Nephron (organoid): ENCODE measurements at regions not wholly inside any gene's neighbourhood (a gene's known extent, or its start where the extent isn't known, plus 50 kb on each side); places are given as distances from the start of the nearest gene placed in this dataset.

Experiments
- H3K27ac Mint-ChIP-seq, 3 experiments: 2 replicates each; pipeline ENCODE4 v1.8.0; 2020; ENCODE audit warnings: mixed read lengths in 3 of 3, mild to moderate bottlenecking in 2 of 3, moderate library complexity in 1 of 3
- H3K27me3 Mint-ChIP-seq: 2 replicates; pipeline ENCODE4 v1.8.0; 2021; ENCODE audit warnings: low read depth, mild to moderate bottlenecking, moderate library complexity, mixed read lengths
- H3K36me3 Mint-ChIP-seq: 2 replicates; pipeline ENCODE4 v1.8.0; 2020; ENCODE audit warnings: low read depth, mixed read lengths
- H3K4me1 Mint-ChIP-seq: 2 replicates; pipeline ENCODE4 v1.8.0; 2020; ENCODE audit warnings: mixed read lengths
- H3K4me3 Mint-ChIP-seq, 3 experiments: 2 replicates each; pipeline ENCODE4 v1.8.0; 2020; ENCODE audit warnings: mild to moderate bottlenecking in 3 of 3, mixed read lengths in 3 of 3, moderate library complexity in 2 of 3
- H3K9me3 Mint-ChIP-seq: 2 replicates; pipeline ENCODE4 v1.8.0; 2020; ENCODE audit warnings: mixed read lengths
- TF ChIP-seq, protein P1 (sequence below), 3 experiments: fragments of 200-600 bp; sonication (generic); IDR thresholded peaks; one replicate each; pipeline ENCODE4 v1.5.0; 2021; ENCODE audit warnings: antibody characterized with exemption in 3 of 3; ENCODE audit not compliant: unreplicated experiment in 3 of 3

DNA sequence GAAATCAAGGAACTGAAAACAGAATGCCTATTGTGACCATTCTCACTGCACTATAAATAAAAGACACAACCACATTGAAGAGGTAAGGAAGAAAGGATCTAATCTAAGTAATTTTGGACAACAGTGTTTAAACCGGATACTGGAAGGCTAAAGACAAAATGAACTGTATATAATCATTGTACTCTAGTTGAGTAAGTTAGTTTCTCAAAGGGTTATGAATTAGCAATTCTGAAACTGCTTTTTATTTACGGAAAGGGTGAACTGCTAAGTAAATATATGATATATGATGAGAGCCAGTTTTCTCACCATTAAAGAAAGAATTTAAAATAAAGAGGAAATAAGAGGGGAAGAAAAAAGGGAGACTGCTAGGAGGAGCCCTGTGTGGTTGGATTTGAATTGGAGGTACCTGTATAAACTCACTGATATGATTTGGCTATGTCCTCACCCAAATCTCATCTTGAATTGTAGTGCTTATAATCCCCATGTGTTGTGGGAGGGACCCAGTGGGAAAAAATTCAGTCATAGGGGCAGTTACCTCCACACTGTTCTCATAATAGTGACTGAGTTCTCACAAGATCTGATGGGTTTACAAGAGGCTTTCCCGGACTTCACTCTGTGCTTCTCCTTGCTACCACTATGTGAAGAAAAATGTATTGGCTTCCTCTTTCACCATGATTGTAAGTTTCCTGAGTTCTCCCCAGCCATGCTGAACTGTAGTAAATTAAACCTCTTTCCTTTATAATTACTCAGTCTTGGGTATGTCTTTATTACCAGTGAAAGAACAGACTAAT is 607.7 kb downstream of the PYDC2 start:
- H3K4me3 Mint-ChIP-seq, result no peak overlapping the region
- no peaks in the 10 kb centered on the region for H3K4me1 Mint-ChIP-seq
- no peaks in the 10 kb centered on the region for H3K9me3 Mint-ChIP-seq
- no peaks in the 10 kb centered on the region for H3K36me3 Mint-ChIP-seq
- TF ChIP-seq, protein P1, sequence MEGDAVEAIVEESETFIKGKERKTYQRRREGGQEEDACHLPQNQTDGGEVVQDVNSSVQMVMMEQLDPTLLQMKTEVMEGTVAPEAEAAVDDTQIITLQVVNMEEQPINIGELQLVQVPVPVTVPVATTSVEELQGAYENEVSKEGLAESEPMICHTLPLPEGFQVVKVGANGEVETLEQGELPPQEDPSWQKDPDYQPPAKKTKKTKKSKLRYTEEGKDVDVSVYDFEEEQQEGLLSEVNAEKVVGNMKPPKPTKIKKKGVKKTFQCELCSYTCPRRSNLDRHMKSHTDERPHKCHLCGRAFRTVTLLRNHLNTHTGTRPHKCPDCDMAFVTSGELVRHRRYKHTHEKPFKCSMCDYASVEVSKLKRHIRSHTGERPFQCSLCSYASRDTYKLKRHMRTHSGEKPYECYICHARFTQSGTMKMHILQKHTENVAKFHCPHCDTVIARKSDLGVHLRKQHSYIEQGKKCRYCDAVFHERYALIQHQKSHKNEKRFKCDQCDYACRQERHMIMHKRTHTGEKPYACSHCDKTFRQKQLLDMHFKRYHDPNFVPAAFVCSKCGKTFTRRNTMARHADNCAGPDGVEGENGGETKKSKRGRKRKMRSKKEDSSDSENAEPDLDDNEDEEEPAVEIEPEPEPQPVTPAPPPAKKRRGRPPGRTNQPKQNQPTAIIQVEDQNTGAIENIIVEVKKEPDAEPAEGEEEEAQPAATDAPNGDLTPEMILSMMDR (IDR thresholded peaks at IDR 0.05; ENCODE audit: unreplicated experiment in 3 of 3), result no peak
- no peaks in the 10 kb centered on the region for H3K27me3 Mint-ChIP-seq
- H3K27ac Mint-ChIP-seq, result no peak overlapping the region

DNA sequence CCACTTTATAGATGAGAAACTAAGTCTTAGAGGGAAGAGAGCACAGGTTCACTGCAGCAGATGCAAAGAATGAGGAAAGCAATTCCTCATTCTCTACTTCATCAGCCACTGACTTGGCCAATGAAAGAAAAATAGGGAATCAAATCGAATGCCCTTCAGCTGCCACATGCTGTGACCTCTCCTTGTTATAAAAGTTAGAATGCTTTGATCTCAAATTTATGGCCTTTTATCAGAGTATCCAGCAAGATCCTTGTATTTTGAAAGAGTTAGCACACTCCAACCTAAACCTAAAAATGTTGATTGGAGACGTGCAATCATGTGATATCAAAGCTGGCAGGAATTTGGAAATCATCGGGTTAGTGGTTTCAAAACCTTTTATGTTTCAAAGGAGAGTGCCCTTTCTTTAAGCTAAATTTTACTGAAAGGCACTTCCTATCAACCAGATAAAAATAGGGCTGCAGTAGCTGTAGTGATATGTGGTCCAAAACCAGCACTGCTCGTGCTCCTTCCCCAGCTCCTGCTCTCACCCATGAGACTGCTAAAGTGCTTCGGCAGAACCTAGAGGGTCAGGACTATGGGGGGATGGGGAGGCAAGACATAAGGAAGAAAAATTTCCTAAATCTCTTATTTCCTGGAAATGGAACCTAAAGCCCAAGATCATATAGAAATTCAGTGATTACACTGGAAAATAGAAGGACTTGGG is 617.0 kb downstream of the PYDC2 start:
- H3K9me3 Mint-ChIP-seq, result no peaks in the 10 kb centered on the region
- TF ChIP-seq, protein P1 (IDR thresholded peaks at IDR 0.05; ENCODE audit: unreplicated experiment in 3 of 3), result no peak

DNA sequence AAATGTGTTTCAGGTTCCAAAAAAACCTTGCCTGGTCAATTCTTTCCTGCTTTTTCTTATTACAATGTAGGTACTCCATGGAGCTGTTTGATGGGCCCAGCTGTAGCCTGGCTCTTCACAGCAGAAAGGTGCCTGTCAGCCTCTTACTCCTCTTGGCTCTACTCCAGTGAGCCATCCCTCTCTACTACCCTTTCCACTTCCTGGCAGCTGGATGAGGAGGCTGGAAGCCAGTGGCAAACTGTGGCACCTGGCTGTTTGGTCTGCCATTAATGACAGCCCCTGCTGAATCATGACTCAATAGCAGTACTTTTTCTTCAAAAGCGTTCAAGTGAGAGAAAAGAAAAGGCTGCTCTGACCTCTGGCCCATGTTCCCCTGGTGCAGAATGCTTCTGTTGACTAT is 618.1 kb downstream of the PYDC2 start:
- Mint-ChIP-seq H3K27me3 (peaks cover 3% of the 10 kb centered on the region), H3K27ac (no peak overlapping the region), H3K9me3 (no peaks in the 10 kb centered on the region), H3K4me1 (no peaks in the 10 kb centered on the region), H3K36me3 (no peaks in the 10 kb centered on the region), H3K4me3 (no peak overlapping the region)
- TF ChIP-seq, protein P1 (IDR thresholded peaks at IDR 0.05; ENCODE audit: unreplicated experiment in 3 of 3), result no peak

More for the DNA sequence above, 617.0 kb downstream of the PYDC2 start:
- Mint-ChIP-seq H3K4me1 (no peaks in the 10 kb centered on the region), H3K36me3 (no peaks in the 10 kb centered on the region), H3K27me3 (peaks cover 3% of the 10 kb centered on the region), H3K4me3 (no peak overlapping the region), H3K27ac (no peak overlapping the region)

DNA sequence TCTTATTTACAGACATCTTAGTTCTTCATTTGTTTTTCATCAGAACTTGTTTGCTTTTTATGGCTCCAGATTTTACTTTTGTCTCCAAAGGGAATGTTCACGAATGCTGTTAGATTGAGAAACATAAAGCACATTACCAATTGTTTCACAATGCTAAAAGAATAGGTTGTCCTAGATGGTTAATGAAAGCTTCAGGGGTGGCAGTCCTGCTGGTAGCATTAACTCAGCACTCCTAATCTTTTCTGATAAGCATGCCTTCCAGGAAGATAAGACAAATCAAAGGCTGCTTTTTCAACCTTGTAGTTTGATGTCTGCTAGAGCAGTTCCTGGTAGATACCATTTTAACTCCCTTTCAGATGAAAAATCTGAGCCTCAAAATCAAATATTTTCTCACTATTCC is 619.4 kb downstream of the PYDC2 start:
- Mint-ChIP-seq H3K27ac (no peak overlapping the region), H3K4me3 (no peak overlapping the region), H3K36me3 (no peaks in the 10 kb centered on the region)

DNA sequence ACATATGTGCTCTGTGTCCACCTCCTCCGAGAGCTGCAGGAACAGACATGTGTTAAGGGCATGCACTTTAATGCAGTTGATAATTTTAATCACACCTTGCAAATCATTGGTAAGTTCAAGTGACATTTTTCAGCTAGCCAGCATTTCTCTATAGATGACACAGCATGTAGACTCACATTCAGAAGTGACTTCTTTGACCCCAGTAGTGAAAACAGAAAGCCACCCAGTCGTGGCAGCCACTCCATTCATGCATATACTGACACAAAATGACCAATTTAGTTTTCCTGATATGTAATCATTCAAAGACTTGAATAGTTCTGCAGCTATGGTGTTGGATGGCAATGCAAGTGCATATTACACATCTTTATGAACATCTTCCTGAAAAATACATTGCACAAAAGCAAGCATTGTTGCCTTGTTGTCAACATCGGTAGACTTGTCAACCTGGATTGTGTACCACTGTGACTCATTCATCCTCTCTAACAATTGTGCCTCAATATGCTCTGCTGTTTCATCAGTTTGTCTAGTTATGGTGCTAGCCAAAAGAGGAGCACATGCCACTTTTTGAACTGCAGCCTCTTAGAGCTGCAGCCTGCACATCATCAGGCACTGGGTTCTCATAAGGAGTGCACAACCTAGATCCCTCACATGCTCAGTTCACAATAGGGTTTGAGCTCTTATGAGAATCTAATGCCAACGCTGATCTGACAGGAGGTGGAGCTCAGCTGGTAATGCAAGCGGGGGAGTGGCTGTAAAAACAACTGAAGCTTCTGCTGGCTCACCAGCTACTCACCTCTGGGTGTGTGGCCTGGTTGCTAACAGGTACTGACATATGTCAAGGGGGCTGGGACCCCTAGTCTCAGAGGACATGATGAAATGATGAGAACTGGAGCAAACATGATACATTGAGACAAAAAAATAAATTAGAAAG is 622.0 kb downstream of the PYDC2 start:
- H3K4me3 Mint-ChIP-seq, result no peak overlapping the region
- H3K9me3 Mint-ChIP-seq, result no peaks in the 10 kb centered on the region
- TF ChIP-seq, protein P1 (IDR thresholded peaks at IDR 0.05; ENCODE audit: unreplicated experiment in 3 of 3), result no peak
- no peaks in the 10 kb centered on the region for H3K36me3 Mint-ChIP-seq
- no peak overlapping the region for H3K27ac Mint-ChIP-seq
- no peaks in the 10 kb centered on the region for H3K4me1 Mint-ChIP-seq
- H3K27me3 Mint-ChIP-seq, result no peaks in the 10 kb centered on the region

More for the DNA sequence above, 619.4 kb downstream of the PYDC2 start:
- Mint-ChIP-seq H3K9me3 (no peaks in the 10 kb centered on the region), H3K4me1 (no peaks in the 10 kb centered on the region), H3K27me3 (peaks cover 3% of the 10 kb centered on the region)
- TF ChIP-seq, protein P1 (IDR thresholded peaks at IDR 0.05; ENCODE audit: unreplicated experiment in 3 of 3), result no peak
